ENCODE measurements at regions not wholly inside any gene's neighbourhood (a gene's known extent, or its start where the extent isn't known, plus 50 kb on each side); places are given as distances from the start of the nearest gene placed in this dataset.

DNA sequence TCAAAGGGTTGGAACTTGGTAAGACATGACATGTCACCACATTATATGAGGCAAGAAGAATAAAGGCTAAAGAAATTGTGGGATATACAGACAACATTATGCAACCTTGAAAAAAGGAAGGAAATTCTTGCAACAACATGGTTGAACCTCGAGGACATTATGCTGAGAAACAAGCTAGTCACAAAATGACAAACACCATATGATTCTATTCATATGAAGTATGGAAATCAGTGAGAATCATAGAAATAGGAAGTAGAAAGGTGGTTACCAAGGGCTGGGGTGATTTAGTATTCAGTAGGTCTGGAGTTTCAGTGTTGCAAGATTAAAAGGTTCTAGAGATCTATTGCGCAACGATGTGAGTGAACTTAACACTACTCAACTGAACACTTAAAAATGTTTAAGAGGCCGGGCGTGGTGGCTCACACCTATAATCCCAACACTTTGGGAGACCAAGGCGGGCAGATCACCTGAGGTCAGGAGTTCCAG, 126.9 kb upstream of the TBX20 start:
- BruUV-seq (replicated peaks), result no TSS peak
- no peak overlapping the region for H2AFZ ChIP-seq (ENCODE audit: control insufficient read depth, low read depth, low read length)
- ChIA-PET POLR2A (no interaction called here), SMC1A (ENCODE audit: uncharacterized antibody, unreplicated experiment) (interaction anchor here (0.6 kb wide), 1 partner anchor 725 kb away, joined by 3 read pairs; no protein-coding TSS in a partner anchor), RAD21 (ENCODE audit: unreplicated experiment) (no interaction called here), CTCF (no interaction called here)
- no peaks in the 10 kb centered on the region for H3K9me3 ChIP-seq (replicated peaks; ENCODE audit: control insufficient read depth, insufficient read depth, low read length)
- H3K9ac ChIP-seq (ENCODE audit: control insufficient read depth, insufficient read depth, low read length), result no peak overlapping the region
- TF ChIP-seq NR2C1 (IDR thresholded peaks at IDR 0.05) (no peak), IRF4 (IDR thresholded peaks at IDR 0.05; ENCODE audit: low read depth, low read length) (no peak), MEF2B (IDR thresholded peaks at IDR 0.05; ENCODE audit: partially characterized antibody, poor library complexity, severe bottlenecking) (no peak), ATF7 (IDR thresholded peaks at IDR 0.05; ENCODE audit: low read depth) (no peak), FOXK2 (IDR thresholded peaks at IDR 0.05) (no peak), ZNF274 (IDR thresholded peaks at IDR 0.05; ENCODE audit: insufficient read depth, insufficient read length) (no peak)
- TF ChIP-seq, protein P1, sequence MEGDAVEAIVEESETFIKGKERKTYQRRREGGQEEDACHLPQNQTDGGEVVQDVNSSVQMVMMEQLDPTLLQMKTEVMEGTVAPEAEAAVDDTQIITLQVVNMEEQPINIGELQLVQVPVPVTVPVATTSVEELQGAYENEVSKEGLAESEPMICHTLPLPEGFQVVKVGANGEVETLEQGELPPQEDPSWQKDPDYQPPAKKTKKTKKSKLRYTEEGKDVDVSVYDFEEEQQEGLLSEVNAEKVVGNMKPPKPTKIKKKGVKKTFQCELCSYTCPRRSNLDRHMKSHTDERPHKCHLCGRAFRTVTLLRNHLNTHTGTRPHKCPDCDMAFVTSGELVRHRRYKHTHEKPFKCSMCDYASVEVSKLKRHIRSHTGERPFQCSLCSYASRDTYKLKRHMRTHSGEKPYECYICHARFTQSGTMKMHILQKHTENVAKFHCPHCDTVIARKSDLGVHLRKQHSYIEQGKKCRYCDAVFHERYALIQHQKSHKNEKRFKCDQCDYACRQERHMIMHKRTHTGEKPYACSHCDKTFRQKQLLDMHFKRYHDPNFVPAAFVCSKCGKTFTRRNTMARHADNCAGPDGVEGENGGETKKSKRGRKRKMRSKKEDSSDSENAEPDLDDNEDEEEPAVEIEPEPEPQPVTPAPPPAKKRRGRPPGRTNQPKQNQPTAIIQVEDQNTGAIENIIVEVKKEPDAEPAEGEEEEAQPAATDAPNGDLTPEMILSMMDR (IDR thresholded peaks at IDR 0.05 in 2 of 3, conservative IDR thresholded peaks at IDR 0.05 in 1 of 3; ENCODE audit: control insufficient read depth in 2 of 3, extremely low read depth in 1 of 3, insufficient read depth in 1 of 3, low read depth in 3 of 3, low read length in 3 of 3), result no peak
- TF ChIP-seq, protein P2, sequence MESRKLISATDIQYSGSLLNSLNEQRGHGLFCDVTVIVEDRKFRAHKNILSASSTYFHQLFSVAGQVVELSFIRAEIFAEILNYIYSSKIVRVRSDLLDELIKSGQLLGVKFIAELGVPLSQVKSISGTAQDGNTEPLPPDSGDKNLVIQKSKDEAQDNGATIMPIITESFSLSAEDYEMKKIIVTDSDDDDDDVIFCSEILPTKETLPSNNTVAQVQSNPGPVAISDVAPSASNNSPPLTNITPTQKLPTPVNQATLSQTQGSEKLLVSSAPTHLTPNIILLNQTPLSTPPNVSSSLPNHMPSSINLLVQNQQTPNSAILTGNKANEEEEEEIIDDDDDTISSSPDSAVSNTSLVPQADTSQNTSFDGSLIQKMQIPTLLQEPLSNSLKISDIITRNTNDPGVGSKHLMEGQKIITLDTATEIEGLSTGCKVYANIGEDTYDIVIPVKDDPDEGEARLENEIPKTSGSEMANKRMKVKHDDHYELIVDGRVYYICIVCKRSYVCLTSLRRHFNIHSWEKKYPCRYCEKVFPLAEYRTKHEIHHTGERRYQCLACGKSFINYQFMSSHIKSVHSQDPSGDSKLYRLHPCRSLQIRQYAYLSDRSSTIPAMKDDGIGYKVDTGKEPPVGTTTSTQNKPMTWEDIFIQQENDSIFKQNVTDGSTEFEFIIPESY (IDR thresholded peaks at IDR 0.05), result no peak
- H3K4me3 ChIP-seq, result no peak overlapping the region
- peaks cover 1 to 3% of the 10 kb centered on the region in 2 experiments; a peak in 2 of 4 replicates for H3K27me3 ChIP-seq (replicated peaks in 1 of 2; ENCODE audit: control insufficient read depth in 2 of 2, insufficient read depth in 2 of 2, low read length in 1 of 2)
- WGBS (ENCODE audit: insufficient coverage, insufficient replicate concordance, low lambda C conversion rate, missing lambda C conversion rate), result 36% methylated on average over 6 of the region's 6 CpGs
- H3K36me3 ChIP-seq (ENCODE audit: control insufficient read depth in 2 of 2, insufficient read depth in 2 of 2, low read length in 1 of 2), result no peaks in the 10 kb centered on the region
- in situ Hi-C loops (cut with MboI), result no loop called here
- H3K79me2 ChIP-seq (ENCODE audit: control insufficient read depth, insufficient read depth, low read length), result no peaks in the 10 kb centered on the region
- no peak for FAIRE-seq
- no peak overlapping the region for H3K4me2 ChIP-seq (ENCODE audit: control insufficient read depth, insufficient read depth)
- H4K20me1 ChIP-seq (ENCODE audit: control insufficient read depth, insufficient read depth), result no peaks in the 10 kb centered on the region
- DNase-seq (ENCODE audit: low read depth, low spot score), result no peak
- H3K27ac ChIP-seq (ENCODE audit: control insufficient read depth, insufficient read depth), result no peak overlapping the region
- intact Hi-C loops (cut with micrococcal nuclease; ENCODE audit: unreplicated experiment), result no loop called here
- no peaks in the 10 kb centered on the region for H3K4me1 ChIP-seq (ENCODE audit: control insufficient read depth, insufficient read depth, low read length)
- no peak for ATAC-seq

Measured in GM12878 (cell line).